ENCODE measurements at regions not wholly inside any gene's neighbourhood (a gene's known extent, or its start where the extent isn't known, plus 50 kb on each side); places are given as distances from the start of the nearest gene placed in this dataset.

DNA sequence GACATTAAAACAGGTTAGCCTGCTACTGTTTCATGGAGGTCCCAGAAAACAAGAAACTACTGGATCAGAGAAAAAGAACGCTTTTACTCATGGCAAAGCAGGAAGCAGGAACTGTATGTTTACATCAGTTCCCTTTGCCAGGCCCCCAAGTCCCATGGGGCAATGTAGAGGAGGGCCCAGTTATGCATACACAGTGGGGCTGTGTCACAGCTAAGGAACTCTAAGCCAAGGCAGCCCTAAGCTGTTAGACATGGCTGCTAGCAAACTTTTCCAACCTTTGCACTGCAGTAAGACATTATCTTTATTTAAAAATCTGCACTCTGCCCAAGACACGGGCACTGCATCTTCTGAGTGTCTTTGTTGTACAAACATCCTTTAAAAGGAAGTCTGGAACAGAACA is 975.8 kb downstream of the C4orf33 start:
- ChIA-PET CTCF (no interaction called here), POLR2A (ENCODE audit: unreplicated experiment) (no interaction called here)
- Histone ChIP-seq H3K14ac (replicated peaks; ENCODE audit: low read depth, low read length) (no peak overlapping the region), H2BK5ac (ENCODE audit: low read depth, low read length, poor library complexity, severe bottlenecking) (no peak overlapping the region), H3K79me1 (ENCODE audit: low read depth in 1 of 2, low read length in 2 of 2) (no peaks in the 10 kb centered on the region), H3K18ac (ENCODE audit: low read depth, low read length) (no peak overlapping the region), H3K4me3 (ENCODE audit: insufficient read depth, low read depth, low read length) (no peak overlapping the region), H2BK20ac (ENCODE audit: low read depth, low read length) (no peak overlapping the region), H3K23ac (ENCODE audit: low read depth, low read length) (no peak overlapping the region), H3K4me1 (ENCODE audit: control insufficient read depth, insufficient read depth, low read length) (no peaks in the 10 kb centered on the region), H3K4ac (ENCODE audit: low read depth, low read length) (no peak overlapping the region), H4K8ac (ENCODE audit: low read depth in 2 of 2, low read length in 2 of 2) (no peak overlapping the region), H3K9me3 (ENCODE audit: control insufficient read depth, insufficient read depth, low read length) (peaks cover 5% of the 10 kb centered on the region), H3K9me1 (ENCODE audit: insufficient read depth, low read length) (no peaks in the 10 kb centered on the region), H3K36me3 (ENCODE audit: control insufficient read depth, insufficient read depth, low read length) (no peaks in the 10 kb centered on the region), H3K27ac (ENCODE audit: insufficient read depth, low read length) (no peak overlapping the region), H2AK5ac (ENCODE audit: low read depth, low read length) (no peak overlapping the region), H2AK9ac (replicated peaks; ENCODE audit: low read depth, low read length, poor library complexity) (no peak overlapping the region), H2BK120ac (ENCODE audit: low read depth, low read length) (no peak overlapping the region), H3K4me2 (ENCODE audit: low read depth, low read length) (no peak overlapping the region), H3K56ac (ENCODE audit: extremely low read depth, insufficient read depth, low read length) (no peak overlapping the region), H4K5ac (ENCODE audit: low read depth, low read length) (no peak overlapping the region), H2BK15ac (ENCODE audit: low read depth, low read length) (no peak overlapping the region), H4K91ac (ENCODE audit: insufficient read depth, low read depth, low read length) (no peak overlapping the region), H3K9ac (ENCODE audit: low read depth, low read length) (no peak overlapping the region), H2AFZ (replicated peaks; ENCODE audit: low read length, poor library complexity) (no peak overlapping the region), H4K20me1 (ENCODE audit: insufficient read depth, low read length) (no peaks in the 10 kb centered on the region), H3K27me3 (ENCODE audit: control insufficient read depth, insufficient read depth, low read length) (no peaks in the 10 kb centered on the region)
- DNase-seq (no peak), ATAC-seq (ENCODE audit: low read depth) (no peak)
- in situ Hi-C loops (cut with MboI; ENCODE audit: low sequenced_read_pairs): no loop called here
- BruUV-seq (replicated peaks): no TSS peak
- TF ChIP-seq RAD21 (IDR thresholded peaks at IDR 0.05; ENCODE audit: low read length) (no peak), CEBPB (IDR thresholded peaks at IDR 0.05; ENCODE audit: low read depth, low read length) (no peak), POLR2A (IDR thresholded peaks at IDR 0.05; ENCODE audit: low read depth, low read length) (no peak), RFX5 (IDR thresholded peaks at IDR 0.05; ENCODE audit: low read depth, low read length) (no peak), MXI1 (IDR thresholded peaks at IDR 0.05; ENCODE audit: borderline replicate concordance, low read depth, low read length) (no peak), FOS (IDR thresholded peaks at IDR 0.05; ENCODE audit: low read depth, low read length) (no peak), CHD1 (IDR thresholded peaks at IDR 0.05; ENCODE audit: low read depth, low read length) (no peak), MAFK (IDR thresholded peaks at IDR 0.05; ENCODE audit: low read depth, low read length) (no peak), RCOR1 (IDR thresholded peaks at IDR 0.05; ENCODE audit: insufficient replicate concordance, low read length) (no peak), SMC3 (IDR thresholded peaks at IDR 0.05; ENCODE audit: low read depth, low read length) (no peak), MAZ (IDR thresholded peaks at IDR 0.05; ENCODE audit: borderline replicate concordance, low read depth, low read length) (no peak)
- TF ChIP-seq, protein P1, sequence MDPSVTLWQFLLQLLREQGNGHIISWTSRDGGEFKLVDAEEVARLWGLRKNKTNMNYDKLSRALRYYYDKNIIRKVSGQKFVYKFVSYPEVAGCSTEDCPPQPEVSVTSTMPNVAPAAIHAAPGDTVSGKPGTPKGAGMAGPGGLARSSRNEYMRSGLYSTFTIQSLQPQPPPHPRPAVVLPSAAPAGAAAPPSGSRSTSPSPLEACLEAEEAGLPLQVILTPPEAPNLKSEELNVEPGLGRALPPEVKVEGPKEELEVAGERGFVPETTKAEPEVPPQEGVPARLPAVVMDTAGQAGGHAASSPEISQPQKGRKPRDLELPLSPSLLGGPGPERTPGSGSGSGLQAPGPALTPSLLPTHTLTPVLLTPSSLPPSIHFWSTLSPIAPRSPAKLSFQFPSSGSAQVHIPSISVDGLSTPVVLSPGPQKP (IDR thresholded peaks at IDR 0.05; ENCODE audit: borderline replicate concordance, low read depth, low read length): no peak
- TF ChIP-seq, protein P2, sequence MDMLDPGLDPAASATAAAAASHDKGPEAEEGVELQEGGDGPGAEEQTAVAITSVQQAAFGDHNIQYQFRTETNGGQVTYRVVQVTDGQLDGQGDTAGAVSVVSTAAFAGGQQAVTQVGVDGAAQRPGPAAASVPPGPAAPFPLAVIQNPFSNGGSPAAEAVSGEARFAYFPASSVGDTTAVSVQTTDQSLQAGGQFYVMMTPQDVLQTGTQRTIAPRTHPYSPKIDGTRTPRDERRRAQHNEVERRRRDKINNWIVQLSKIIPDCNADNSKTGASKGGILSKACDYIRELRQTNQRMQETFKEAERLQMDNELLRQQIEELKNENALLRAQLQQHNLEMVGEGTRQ (IDR thresholded peaks at IDR 0.05; ENCODE audit: low read depth, low read length): no peak
- dilution Hi-C loops (cut with HindIII; ENCODE audit: low sequenced_read_pairs, unreplicated experiment): no loop called here
- intact Hi-C loops (cut with micrococcal nuclease): no loop called here
- WGBS, 2 experiments (ENCODE audit: extremely low coverage in 2 of 2, insufficient read length in 1 of 2): no CpG with 5 or more reads among the region's 2 CpGs

All from IMR-90 (cell line).